Fibroblast of villous mesenchyme (primary cell): ENCODE measurements at regions not wholly inside any gene's neighbourhood (a gene's known extent, or its start where the extent isn't known, plus 50 kb on each side); places are given as distances from the start of the nearest gene placed in this dataset.

Experiments used
- DNase-seq: peaks from one replicate; pipeline ENCODE4 v3.0.0-alpha.2; 2010; ENCODE audit warnings: low read depth
- H3K4me3 ChIP-seq: 2 replicates; pipeline ENCODE4 v1.5.1; 2011; ENCODE audit warnings: low read depth, mild to moderate bottlenecking, low read length
- CTCF ChIP-seq: IDR thresholded peaks from 2 replicates; pipeline ENCODE4 v1.5.1; 2012; ENCODE audit warnings: low read depth, mild to moderate bottlenecking, low read length; ENCODE audit not compliant: insufficient read depth

DNA sequence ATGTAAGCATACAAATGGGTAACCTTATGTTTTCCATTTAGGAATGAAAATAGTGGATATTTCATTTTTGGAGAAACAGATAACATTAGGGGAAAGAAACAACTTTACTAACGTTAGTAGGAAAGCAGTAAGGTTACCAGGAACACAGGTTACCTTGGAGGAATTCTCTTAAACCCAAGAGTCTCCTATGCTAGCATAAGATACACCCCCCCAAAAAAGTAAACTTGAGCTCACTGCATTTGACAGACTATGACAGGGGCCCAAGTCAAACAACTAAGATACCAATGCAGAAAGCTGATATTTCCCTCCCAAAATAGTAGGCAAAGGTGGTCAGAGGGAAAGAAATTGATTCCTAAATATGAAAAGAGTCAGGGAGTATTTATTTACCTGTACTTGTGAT is 656.9 kb downstream of the DSC3 start:
- H3K4me3 ChIP-seq = no peak overlapping the region
- TF ChIP-seq CTCF = no peak
- no peak for DNase-seq

- no peak for TF ChIP-seq CTCF
- DNase-seq = no peak
- H3K4me3 ChIP-seq = no peak overlapping the region
Measured at GRCh38 chr18:30381826-30382225, 660.7 kb downstream of the DSC3 start.

- no peak for DNase-seq
- no peak overlapping the region for H3K4me3 ChIP-seq
- TF ChIP-seq CTCF = no peak
Measured at GRCh38 chr18:30378097-30378496, 664.4 kb downstream of the DSC3 start.

GRCh38 chr18:30376515-30376914 is 666.0 kb downstream of the DSC3 start:
- TF ChIP-seq CTCF = no peak

DNA sequence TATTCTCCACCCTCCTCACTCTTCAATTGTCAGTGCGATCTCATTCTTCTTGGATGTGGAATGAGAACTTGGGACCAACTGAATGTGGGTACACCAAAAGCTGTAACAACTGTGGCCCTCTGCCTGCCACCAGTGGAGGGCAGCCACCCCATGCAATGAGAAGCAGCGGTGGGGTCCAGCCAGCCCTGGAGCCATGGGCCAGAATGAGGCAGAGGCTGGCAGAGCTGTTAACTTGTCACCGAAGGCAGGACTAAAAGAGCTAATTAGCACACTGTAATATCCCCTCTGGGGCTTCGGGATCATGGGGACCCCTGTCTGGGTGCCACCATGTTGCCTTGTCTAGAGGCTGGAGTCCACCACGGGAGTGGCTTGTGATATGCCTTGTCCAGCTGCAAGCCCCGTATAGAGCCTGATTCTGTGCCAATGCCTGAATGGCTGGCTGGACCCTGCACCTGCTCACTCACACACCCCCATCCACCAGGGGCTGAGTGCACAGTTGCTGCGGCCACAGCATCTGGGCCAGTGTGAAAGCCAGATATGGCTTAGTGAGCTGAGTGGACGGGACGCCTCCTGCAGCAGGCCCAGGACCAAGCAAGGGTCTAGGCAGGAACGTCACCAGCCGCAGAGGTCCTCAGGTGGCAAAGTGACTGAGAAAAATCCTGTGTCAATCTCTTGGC is 680.5 kb downstream of the DSC3 start:
- DNase-seq = no peak
- no peak for TF ChIP-seq CTCF
- H3K4me3 ChIP-seq = no peak overlapping the region

More at GRCh38 chr18:30376515-30376914, 666.0 kb downstream of the DSC3 start:
- H3K4me3 ChIP-seq = no peak overlapping the region
- DNase-seq = no peak

- DNase-seq = no peak
- H3K4me3 ChIP-seq = no peak overlapping the region
- TF ChIP-seq CTCF = no peak
Measured at GRCh38 chr18:30359521-30359920, 683.0 kb downstream of the DSC3 start.

- DNase-seq = no peak
- H3K4me3 ChIP-seq = no peak overlapping the region
- TF ChIP-seq CTCF = no peak
Measured at GRCh38 chr18:30358555-30358954, 684.0 kb downstream of the DSC3 start.
